SK-N-SH (cell line): ENCODE measurements at regions not wholly inside any gene's neighbourhood (a gene's known extent, or its start where the extent isn't known, plus 50 kb on each side); places are given as distances from the start of the nearest gene placed in this dataset.

Experiments
- CTCF ChIA-PET: fragments of 300-600, 350-600 bp; formaldehyde crosslinking; extraction: SDS; loops from one replicate; lab custom pipeline; 2021; lab: Yijun Ruan, JAX
- POLR2A ChIA-PET: fragments of 350-600 bp; sonication (Branson Sonifier 250); formaldehyde crosslinking; extraction: SDS; loops from one replicate; lab custom pipeline; 2020; ENCODE audit warnings: antibody characterized with exemption, inconsistent platforms; lab: Yijun Ruan, JAX
- DNase-seq: peaks from one replicate; pipeline ENCODE4 v3.0.0; 2012
- H2AFZ ChIP-seq: fragments of 200-600 bp; sonication (generic); 2 replicates; pipeline ENCODE4 v1.8.1; 2016; ENCODE audit warnings: antibody characterized with exemption, mild to moderate bottlenecking, low read depth
- H3F3A ChIP-seq: fragments of 200-600 bp; sonication (generic); replicated peaks from 2 replicates; pipeline ENCODE3; 2016; ENCODE audit warnings: antibody characterized with exemption, mild to moderate bottlenecking; ENCODE audit not compliant: insufficient read depth
- H3K27ac ChIP-seq, 2 experiments: fragments of 200-500 bp in 1 of 2; fragments of 200-600 bp in 1 of 2; sonication (Bioruptor generic) in 1 of 2; sonication (generic), shearing (Covaris generic) in 1 of 2; 2 replicates each; pipeline versions ENCODE4 v1.5.1 to v1.6.1; 2014 to 2016; ENCODE audit warnings: low read depth in 2 of 2, inconsistent platforms in 1 of 2, low read length in 1 of 2, mild to moderate bottlenecking in 1 of 2, mixed read lengths in 1 of 2
- H3K27me3 ChIP-seq: fragments of 200-600 bp; sonication (generic), shearing (Covaris generic); 2 replicates; pipeline ENCODE4 v1.6.1; 2016; ENCODE audit warnings: mixed run types; ENCODE audit not compliant: insufficient read depth
- H3K36me3 ChIP-seq, 2 experiments: fragments of 200-500 bp in 1 of 2; fragments of 200-600 bp in 1 of 2; sonication (Bioruptor generic) in 1 of 2; sonication (generic) in 1 of 2; replicated peaks in 1 of 2; 2 replicates each; pipeline versions ENCODE3 to v1.5.1; 2014 to 2016; ENCODE audit warnings: low read length in 1 of 2, mild to moderate bottlenecking in 1 of 2; ENCODE audit not compliant: insufficient read depth in 2 of 2, control insufficient read depth in 1 of 2
- H3K4me1 ChIP-seq, 2 experiments: fragments of 200-500 bp in 1 of 2; fragments of 200-600 bp in 1 of 2; sonication (Bioruptor generic) in 1 of 2; sonication (generic), shearing (Covaris generic) in 1 of 2; 2 replicates each; pipeline versions ENCODE4 v1.5.1 to v1.6.1; 2014 to 2016; ENCODE audit warnings: low read depth in 1 of 2, low read length in 1 of 2, mixed run types in 1 of 2; ENCODE audit not compliant: insufficient read depth in 2 of 2, control insufficient read depth in 1 of 2
- H3K4me2 ChIP-seq: fragments of 200-600 bp; sonication (generic), shearing (Covaris generic); 2 replicates; pipeline ENCODE4 v1.6.1; 2017; ENCODE audit warnings: mixed run types
- H3K4me3 ChIP-seq, 2 experiments: fragments of 200-500 bp in 1 of 2; fragments of 200-600 bp in 1 of 2; sonication (Bioruptor generic) in 1 of 2; sonication (generic), shearing (Covaris generic) in 1 of 2; 2 replicates each; pipeline versions ENCODE4 v1.5.1 to v1.8.1; 2014 to 2016; ENCODE audit warnings: low read depth in 2 of 2, inconsistent platforms in 1 of 2, low read length in 1 of 2, mild to moderate bottlenecking in 1 of 2, mixed read lengths in 1 of 2, moderate library complexity in 1 of 2
- H3K79me2 ChIP-seq: fragments of 200-600 bp; sonication (generic); 2 replicates; pipeline ENCODE4 v1.8.1; 2017; ENCODE audit warnings: mild to moderate bottlenecking; ENCODE audit not compliant: insufficient read depth
- H3K9ac ChIP-seq: fragments of 200-600 bp; sonication (generic); 2 replicates; pipeline ENCODE4 v1.6.1; 2017; ENCODE audit warnings: mixed run types
- H3K9me2 ChIP-seq: fragments of 200-600 bp; sonication (generic); 2 replicates; pipeline ENCODE4 v1.6.1; 2017; ENCODE audit warnings: mixed run types
- H3K9me3 ChIP-seq: fragments of 200-600 bp; sonication (generic); 2 replicates; pipeline ENCODE4 v1.6.1; 2017; ENCODE audit warnings: mixed run types, mild to moderate bottlenecking, moderate library complexity
- H4K20me1 ChIP-seq: fragments of 200-600 bp; sonication (generic); 2 replicates; pipeline ENCODE4 v1.6.1; 2017; ENCODE audit warnings: mild to moderate bottlenecking, mixed run types; ENCODE audit not compliant: insufficient read depth
- CTCF ChIP-seq: fragments of 200-600 bp; sonication (generic); IDR thresholded peaks from 2 replicates; pipeline ENCODE4 v1.6.1; 2017; ENCODE audit warnings: antibody characterized with exemption, mild to moderate bottlenecking, moderate library complexity
- EP300 ChIP-seq, 2 experiments: IDR thresholded peaks; 2 replicates each; pipeline versions ENCODE4 v1.4.0 to v1.6.1; 2012; ENCODE audit warnings: borderline replicate concordance in 1 of 2, low read depth in 1 of 2, low read length in 1 of 2
- FOXM1 ChIP-seq: IDR thresholded peaks from 2 replicates; pipeline ENCODE4 v1.4.0; 2012; ENCODE audit warnings: low read depth, mild to moderate bottlenecking
- IRF3 ChIP-seq: fragments of 150-350 bp; IDR thresholded peaks from 2 replicates; pipeline ENCODE4 v1.6.1; 2016; ENCODE audit warnings: mild to moderate bottlenecking, low read depth, low read length
- JUND ChIP-seq: IDR thresholded peaks from 2 replicates; pipeline ENCODE4 v1.4.0; 2012
- MXI1 ChIP-seq: IDR thresholded peaks from 2 replicates; pipeline ENCODE4 v1.6.1; 2012; ENCODE audit warnings: mild to moderate bottlenecking, low read depth, low read length, improper control_type of control experiment
- NFIC ChIP-seq: IDR thresholded peaks from 2 replicates; pipeline ENCODE4 v1.4.0; 2012; ENCODE audit warnings: borderline replicate concordance
- RCOR1 ChIP-seq: fragments of 150-350 bp; IDR thresholded peaks from 2 replicates; pipeline ENCODE4 v1.6.1; 2017; ENCODE audit warnings: antibody characterized with exemption, low read length
- REST ChIP-seq: IDR thresholded peaks from 2 replicates; pipeline ENCODE4 v1.6.1; 2012; ENCODE audit warnings: mild to moderate bottlenecking, low read depth, low read length, moderate library complexity
- SIN3A ChIP-seq: IDR thresholded peaks from 2 replicates; pipeline ENCODE4 v1.6.1; 2012; ENCODE audit warnings: low read depth, mild to moderate bottlenecking, low read length, moderate library complexity, borderline replicate concordance
- TCF12 ChIP-seq: IDR thresholded peaks from 2 replicates; pipeline ENCODE4 v1.4.0; 2012
- USF1 ChIP-seq: IDR thresholded peaks from 2 replicates; pipeline ENCODE4 v1.4.0; 2012; ENCODE audit warnings: low read depth, borderline replicate concordance
- WGBS: methylation state at CpG from one replicate; pipeline ENCODE4 v1.1.6; 2017; ENCODE audit warnings: low lambda C conversion rate; 5-methylcytosine and 5-hydroxymethylcytosine counted together

GRCh38 chr5:93342563-93343061 is 238.4 kb downstream of the NR2F1-AS1 start:
- peaks cover 0 to 10% of the 10 kb centered on the region in 2 experiments; a peak in 1 of 4 replicates for H3K4me1 ChIP-seq
- no peaks in the 10 kb centered on the region for H3F3A ChIP-seq
- H3K4me3 ChIP-seq: no peak overlapping the region
- H3K79me2 ChIP-seq: no peaks in the 10 kb centered on the region
- H4K20me1 ChIP-seq: no peaks in the 10 kb centered on the region
- POLR2A ChIA-PET: no interaction called here
- H2AFZ ChIP-seq: no peak overlapping the region
- DNase-seq: no peak
- CTCF ChIA-PET: interaction anchor here (0.9 to 1.0 kb wide), 2 partner anchors 459 to 654 kb away, joined by 3 read pairs; no protein-coding TSS in a partner anchor
- H3K27me3 ChIP-seq: no peaks in the 10 kb centered on the region
- TF ChIP-seq IRF3 (no peak), JUND (no peak), RCOR1 (no peak), REST (no peak), NFIC (no peak), FOXM1 (no peak), CTCF (no peak), USF1 (no peak)
- 79% methylated on average over 6 of the region's 6 CpGs for WGBS
- no peaks in the 10 kb centered on the region for H3K9me2 ChIP-seq
- H3K9ac ChIP-seq: no peak overlapping the region
- no peak overlapping the region for H3K4me2 ChIP-seq
- H3K36me3 ChIP-seq: no peaks in the 10 kb centered on the region
- H3K9me3 ChIP-seq: no peaks in the 10 kb centered on the region
- no peak overlapping the region; a peak in 1 of 4 replicates for H3K27ac ChIP-seq

GRCh38 chr5:93340881-93341280 is 240.1 kb downstream of the NR2F1-AS1 start:
- Histone ChIP-seq H3K9ac (no peak overlapping the region), H3K4me2 (no peak overlapping the region), H3K9me2 (no peaks in the 10 kb centered on the region), H3K4me1 (peaks cover 0 to 10% of the 10 kb centered on the region in 2 experiments; a peak in 1 of 4 replicates), H3K79me2 (no peaks in the 10 kb centered on the region), H3K4me3 (no peak overlapping the region), H3K9me3 (no peaks in the 10 kb centered on the region), H3F3A (no peaks in the 10 kb centered on the region), H3K27ac (peak overlapping the region in 1 of 2 experiments; percentile 67; a peak in 2 of 4 replicates), H3K27me3 (no peaks in the 10 kb centered on the region), H2AFZ (no peak overlapping the region), H4K20me1 (no peaks in the 10 kb centered on the region), H3K36me3 (no peaks in the 10 kb centered on the region)
- TF ChIP-seq TCF12 (no peak), EP300 (IDR thresholded peaks at IDR 0.05; ENCODE audit: borderline replicate concordance in 1 of 2, low read depth in 1 of 2, low read length in 1 of 2) (peak in 1 of 2 experiments; percentile 41; a peak in 1 of 4 replicates), SIN3A (no peak), MXI1 (peak; percentile 63)
- POLR2A ChIA-PET: no interaction called here
- WGBS: 65% methylated on average over 5 of the region's 5 CpGs
- CTCF ChIA-PET: interaction anchor here (1.0 kb wide), 1 partner anchor 76 kb away, joined by 4 read pairs; no protein-coding TSS in a partner anchor
- DNase-seq: peak; percentile 62
